ENCODE measurements at regions not wholly inside any gene's neighbourhood (a gene's known extent, or its start where the extent isn't known, plus 50 kb on each side); places are given as distances from the start of the nearest gene placed in this dataset.

- intact Hi-C loops (cut with DNase I) = no loop called here
- no peak for DNase-seq
Measured at GRCh38 chr10:31615129-31615528, 296.1 kb downstream of the ZEB1 start.

- no peak for DNase-seq
- intact Hi-C loops (cut with DNase I) = no loop called here
Measured at GRCh38 chr10:31614611-31615010, 295.6 kb downstream of the ZEB1 start.

GRCh38 chr10:31612082-31612481, 293.1 kb downstream of the ZEB1 start:
- intact Hi-C loops (cut with DNase I) = no loop called here

GRCh38 chr10:31611161-31611560, 292.1 kb downstream of the ZEB1 start:
- DNase-seq = no peak
- intact Hi-C loops (cut with DNase I) = no loop called here

More at GRCh38 chr10:31612082-31612481, 293.1 kb downstream of the ZEB1 start:
- DNase-seq = no peak

GRCh38 chr10:31607481-31607880, 288.5 kb downstream of the ZEB1 start:
- DNase-seq = no peak
- intact Hi-C loops (cut with DNase I) = no loop called here

- intact Hi-C loops (cut with DNase I) = no loop called here
- no peak for DNase-seq
Measured at GRCh38 chr10:31606841-31607240, 287.8 kb downstream of the ZEB1 start.

GRCh38 chr10:31605861-31606525, 287.0 kb downstream of the ZEB1 start:
- no peak for DNase-seq
- intact Hi-C loops (cut with DNase I) = no loop called here

GRCh38 chr10:31605426-31605825, 286.4 kb downstream of the ZEB1 start:
- intact Hi-C loops (cut with DNase I) = no loop called here
- no peak for DNase-seq

- DNase-seq = no peak
- intact Hi-C loops (cut with DNase I) = no loop called here
Measured at GRCh38 chr10:31604646-31605170, 285.7 kb downstream of the ZEB1 start.

- peak in 1 of 10 donors; percentile 75 for DNase-seq
- intact Hi-C loops (cut with DNase I) = no loop called here
Measured at GRCh38 chr10:31604096-31604495, 285.1 kb downstream of the ZEB1 start.

GRCh38 chr10:31603235-31604087, 284.4 kb downstream of the ZEB1 start:
- intact Hi-C loops (cut with DNase I) = no loop called here
- peak; percentile 65 to 97 (median 74) for DNase-seq

- DNase-seq = peak; percentile 51 to 95 (median 70)
- intact Hi-C loops (cut with DNase I) = no loop called here
Measured at GRCh38 chr10:31602541-31603234, 283.7 kb downstream of the ZEB1 start.

GRCh38 chr10:31601136-31601535, 282.1 kb downstream of the ZEB1 start:
- no peak for DNase-seq
- intact Hi-C loops (cut with DNase I) = no loop called here

GRCh38 chr10:31599626-31600504, 280.8 kb downstream of the ZEB1 start:
- peak in 7 of 10 donors; percentile 36 to 91 (median 63) for DNase-seq
- intact Hi-C loops (cut with DNase I) = no loop called here

GRCh38 chr10:31596765-31597164, 277.7 kb downstream of the ZEB1 start:
- intact Hi-C loops (cut with DNase I) = no loop called here
- DNase-seq = no peak

- intact Hi-C loops (cut with DNase I) = no loop called here
- no peak for DNase-seq
Measured at GRCh38 chr10:31595992-31596391, 277.0 kb downstream of the ZEB1 start.

GRCh38 chr10:31594347-31594873, 275.4 kb downstream of the ZEB1 start:
- intact Hi-C loops (cut with DNase I) = no loop called here
- DNase-seq = no peak

GRCh38 chr10:31593124-31593523, 274.1 kb downstream of the ZEB1 start:
- DNase-seq = no peak
- intact Hi-C loops (cut with DNase I) = no loop called here

GRCh38 chr10:31591569-31591968, 272.6 kb downstream of the ZEB1 start:
- no peak for DNase-seq
- intact Hi-C loops (cut with DNase I) = no loop called here
